Fibroblast of skin of back (primary cell): ENCODE measurements at regions not wholly inside any gene's neighbourhood (a gene's known extent, or its start where the extent isn't known, plus 50 kb on each side); places are given as distances from the start of the nearest gene placed in this dataset.
"Not testable (repeated sequence)": the region's sequence is repeated elsewhere in the genome, so short reads cannot be mapped to it uniquely, and the experiment has no call there.

ENCODE experiments used
- DNase-seq: peaks from one replicate; pipeline ENCODE4 v3.0.0-alpha.2; 2013

- no peak for DNase-seq
Observed at GRCh38 chr6:159440349-159440748, 252.7 kb downstream of the SOD2 start.

GRCh38 chr6:159439651-159440050 lies 253.4 kb downstream of the SOD2 start:
- DNase-seq = no peak

- no peak for DNase-seq
Observed at GRCh38 chr6:159438106-159438505, 254.9 kb downstream of the SOD2 start.

GRCh38 chr6:159436581-159436980 lies 256.5 kb downstream of the SOD2 start:
- no peak for DNase-seq

- no peak for DNase-seq
Observed at GRCh38 chr6:159435701-159436100, 257.3 kb downstream of the SOD2 start.

GRCh38 chr6:159434410-159434809 lies 258.6 kb downstream of the SOD2 start:
- DNase-seq = no peak

GRCh38 chr6:159433550-159433949 lies 259.5 kb downstream of the SOD2 start:
- DNase-seq = no peak

- no peak for DNase-seq
Observed at GRCh38 chr6:159431750-159432149, 261.3 kb downstream of the SOD2 start.

- DNase-seq = no peak
Observed at GRCh38 chr6:159430323-159430722, 261.1 kb downstream of the FNDC1 start.

- DNase-seq = no peak
Observed at GRCh38 chr6:159429433-159429832, 260.2 kb downstream of the FNDC1 start.

GRCh38 chr6:159427771-159428170 lies 258.6 kb downstream of the FNDC1 start:
- DNase-seq = no peak

- no peak for DNase-seq
Observed at GRCh38 chr6:159427335-159427734, 258.1 kb downstream of the FNDC1 start.

- DNase-seq = no peak
Observed at GRCh38 chr6:159425421-159425820, 256.2 kb downstream of the FNDC1 start.

GRCh38 chr6:159422041-159422984 lies 253.1 kb downstream of the FNDC1 start:
- DNase-seq = peak; percentile 51

- DNase-seq = no peak
Observed at GRCh38 chr6:159421586-159421985, 252.4 kb downstream of the FNDC1 start.

GRCh38 chr6:159418997-159419396 lies 249.8 kb downstream of the FNDC1 start:
- no peak for DNase-seq

- no peak for DNase-seq
Observed at GRCh38 chr6:159416891-159417560, 247.8 kb downstream of the FNDC1 start.

GRCh38 chr6:159415540-159415939 lies 246.3 kb downstream of the FNDC1 start:
- DNase-seq = no peak

GRCh38 chr6:159414711-159415110 lies 245.5 kb downstream of the FNDC1 start:
- no peak for DNase-seq

GRCh38 chr6:159407211-159407780 lies 238.1 kb downstream of the FNDC1 start:
- not testable (repeated sequence) for DNase-seq

- DNase-seq = no peak
Observed at GRCh38 chr6:159404296-159404695, 235.1 kb downstream of the FNDC1 start.

- no peak for DNase-seq
Observed at GRCh38 chr6:159400826-159401225, 231.6 kb downstream of the FNDC1 start.

- no peak for DNase-seq
Observed at GRCh38 chr6:159399751-159400221, 230.6 kb downstream of the FNDC1 start.
